ENCODE measurements at regions not wholly inside any gene's neighbourhood (a gene's known extent, or its start where the extent isn't known, plus 50 kb on each side); places are given as distances from the start of the nearest gene placed in this dataset.

- DNase-seq (ENCODE audit: low read depth in 1 of 2, low spot score in 1 of 2) = no peak
Observed at GRCh38 chr14:104355101-104356019, 217.0 kb downstream of the KIF26A start.

- no peak for DNase-seq (ENCODE audit: low read depth in 1 of 2, low spot score in 1 of 2)
Observed at GRCh38 chr14:104356020-104356737, 217.8 kb downstream of the KIF26A start.

GRCh38 chr14:104356738-104357688, 218.6 kb downstream of the KIF26A start:
- DNase-seq (ENCODE audit: low read depth in 1 of 2, low spot score in 1 of 2) = no peak

GRCh38 chr14:104357689-104358527, 219.5 kb downstream of the KIF26A start:
- DNase-seq (ENCODE audit: low read depth in 1 of 2, low spot score in 1 of 2) = no peak

GRCh38 chr14:104358528-104359300, 220.3 kb downstream of the KIF26A start:
- no peak for DNase-seq (ENCODE audit: low read depth in 1 of 2, low spot score in 1 of 2)

GRCh38 chr14:104359301-104359968, 220.1 kb upstream of the C14orf180 start:
- DNase-seq (ENCODE audit: low read depth in 1 of 2, low spot score in 1 of 2) = no peak

GRCh38 chr14:104359969-104360442, 219.6 kb upstream of the C14orf180 start:
- no peak for DNase-seq (ENCODE audit: low read depth in 1 of 2, low spot score in 1 of 2)

GRCh38 chr14:104360501-104360900, 219.1 kb upstream of the C14orf180 start:
- no peak for DNase-seq (ENCODE audit: low read depth in 1 of 2, low spot score in 1 of 2)

GRCh38 chr14:104361101-104361591, 218.4 kb upstream of the C14orf180 start:
- no peak for DNase-seq (ENCODE audit: low read depth in 1 of 2, low spot score in 1 of 2)

GRCh38 chr14:104361921-104362681, 217.5 kb upstream of the C14orf180 start:
- DNase-seq (ENCODE audit: low read depth in 1 of 2, low spot score in 1 of 2) = no peak

- DNase-seq (ENCODE audit: low read depth in 1 of 2, low spot score in 1 of 2) = no peak
Observed at GRCh38 chr14:104362761-104363605, 216.6 kb upstream of the C14orf180 start.

- no peak for DNase-seq (ENCODE audit: low read depth in 1 of 2, low spot score in 1 of 2)
Observed at GRCh38 chr14:104363891-104364760, 215.4 kb upstream of the C14orf180 start.

GRCh38 chr14:104364830-104365229, 214.7 kb upstream of the C14orf180 start:
- DNase-seq (ENCODE audit: low read depth in 1 of 2, low spot score in 1 of 2) = no peak

- no peak for DNase-seq (ENCODE audit: low read depth in 1 of 2, low spot score in 1 of 2)
Observed at GRCh38 chr14:104366931-104367865, 212.4 kb upstream of the C14orf180 start.
